Astrocyte of the spinal cord (primary cell): ENCODE measurements at regions not wholly inside any gene's neighbourhood (a gene's known extent, or its start where the extent isn't known, plus 50 kb on each side); places are given as distances from the start of the nearest gene placed in this dataset.

Source experiments
- DNase-seq: peaks from one replicate; pipeline ENCODE4 v3.0.0; 2011; ENCODE audit warnings: low read depth, low spot score
- H3K4me3 ChIP-seq: 2 replicates; pipeline ENCODE4 v1.5.1; 2011; ENCODE audit warnings: low read depth, mild to moderate bottlenecking, low read length, moderate library complexity
- CTCF ChIP-seq: IDR thresholded peaks from 2 replicates; pipeline ENCODE4 v1.5.1; 2012; ENCODE audit warnings: low read depth, mild to moderate bottlenecking, low read length, inconsistent platforms
- in situ Hi-C: cut with HindIII; loops from 2 replicates; pipeline ENCODE4 v1.10.0; 2017; ENCODE audit warnings: low sequenced_read_pairs

- no peak overlapping the region for H3K4me3 ChIP-seq
- no peak for DNase-seq
- in situ Hi-C loops, result no loop called here
- TF ChIP-seq CTCF, result no peak
Observed at GRCh38 chr14:85459361-85460000, 70.5 kb upstream of the FLRT2 start.

GRCh38 chr14:85461432-85462133, 68.4 kb upstream of the FLRT2 start:
- no peak for DNase-seq
- H3K4me3 ChIP-seq, result no peak overlapping the region
- no peak for TF ChIP-seq CTCF
- in situ Hi-C loops, result no loop called here

- in situ Hi-C loops, result no loop called here
- no peak overlapping the region for H3K4me3 ChIP-seq
- no peak for DNase-seq
- no peak for TF ChIP-seq CTCF
Observed at GRCh38 chr14:85463512-85463911, 66.4 kb upstream of the FLRT2 start.

- no peak for DNase-seq
- no peak for TF ChIP-seq CTCF
- H3K4me3 ChIP-seq, result no peak overlapping the region
- in situ Hi-C loops, result no loop called here
Observed at GRCh38 chr14:85464135-85464895, 65.6 kb upstream of the FLRT2 start.

- in situ Hi-C loops, result no loop called here
- DNase-seq, result no peak
- no peak overlapping the region for H3K4me3 ChIP-seq
- TF ChIP-seq CTCF, result no peak
Observed at GRCh38 chr14:85466678-85467077, 63.3 kb upstream of the FLRT2 start.

- H3K4me3 ChIP-seq, result no peak overlapping the region
- DNase-seq, result no peak
- no peak for TF ChIP-seq CTCF
- in situ Hi-C loops, result no loop called here
Observed at GRCh38 chr14:85468816-85469215, 61.1 kb upstream of the FLRT2 start.
